ENCODE measurements at regions not wholly inside any gene's neighbourhood (a gene's known extent, or its start where the extent isn't known, plus 50 kb on each side); places are given as distances from the start of the nearest gene placed in this dataset.

- TF ChIP-seq EP300 (IDR thresholded peaks at IDR 0.05), result no peak
- no peak for TF ChIP-seq POLR2AphosphoS5 (IDR thresholded peaks at IDR 0.05)
- TF ChIP-seq, protein P1, sequence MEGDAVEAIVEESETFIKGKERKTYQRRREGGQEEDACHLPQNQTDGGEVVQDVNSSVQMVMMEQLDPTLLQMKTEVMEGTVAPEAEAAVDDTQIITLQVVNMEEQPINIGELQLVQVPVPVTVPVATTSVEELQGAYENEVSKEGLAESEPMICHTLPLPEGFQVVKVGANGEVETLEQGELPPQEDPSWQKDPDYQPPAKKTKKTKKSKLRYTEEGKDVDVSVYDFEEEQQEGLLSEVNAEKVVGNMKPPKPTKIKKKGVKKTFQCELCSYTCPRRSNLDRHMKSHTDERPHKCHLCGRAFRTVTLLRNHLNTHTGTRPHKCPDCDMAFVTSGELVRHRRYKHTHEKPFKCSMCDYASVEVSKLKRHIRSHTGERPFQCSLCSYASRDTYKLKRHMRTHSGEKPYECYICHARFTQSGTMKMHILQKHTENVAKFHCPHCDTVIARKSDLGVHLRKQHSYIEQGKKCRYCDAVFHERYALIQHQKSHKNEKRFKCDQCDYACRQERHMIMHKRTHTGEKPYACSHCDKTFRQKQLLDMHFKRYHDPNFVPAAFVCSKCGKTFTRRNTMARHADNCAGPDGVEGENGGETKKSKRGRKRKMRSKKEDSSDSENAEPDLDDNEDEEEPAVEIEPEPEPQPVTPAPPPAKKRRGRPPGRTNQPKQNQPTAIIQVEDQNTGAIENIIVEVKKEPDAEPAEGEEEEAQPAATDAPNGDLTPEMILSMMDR (IDR thresholded peaks at IDR 0.05), result no peak
Observed at GRCh38 chr6:82766476-82766875, 299.2 kb downstream of the UBE3D start.

All from esophagus muscularis mucosa (tissue), 4 donors.